Peyer's patch (tissue), 4 donors: ENCODE measurements at regions not wholly inside any gene's neighbourhood (a gene's known extent, or its start where the extent isn't known, plus 50 kb on each side); places are given as distances from the start of the nearest gene placed in this dataset.

Experiments used
- CTCF ChIP-seq, 6 experiments: fragments of 450-650 bp in 4 of 6; fragments of 200-600 bp in 2 of 6; sonication (generic) in 1 of 6; IDR thresholded peaks; one replicate each; pipeline ENCODE4 v1.5.1; 2017 to 2019; ENCODE audit warnings: antibody characterized with exemption in 6 of 6, mild to moderate bottlenecking in 3 of 6, moderate library complexity in 1 of 6
- POLR2A ChIP-seq, 2 donors: fragments of 450-650 bp; IDR thresholded peaks; one replicate each; pipeline ENCODE4 v1.5.1; 2017; ENCODE audit warnings: antibody characterized with exemption in 2 of 2, mild to moderate bottlenecking in 2 of 2, moderate library complexity in 2 of 2

GRCh38 chr20:23166563-23166962 is 80.4 kb upstream of the CD93 start:
- TF ChIP-seq CTCF (IDR thresholded peaks at IDR 0.05), result no peak
- TF ChIP-seq POLR2A (IDR thresholded peaks at IDR 0.05), result no peak
